WTC11 (cell line): ENCODE measurements at regions not wholly inside any gene's neighbourhood (a gene's known extent, or its start where the extent isn't known, plus 50 kb on each side); places are given as distances from the start of the nearest gene placed in this dataset.

Experiments
- ATAC-seq: fragments of 200-7000 bp; cut with Tn5 transposase; 2 replicates; pipeline ENCODE4 v1.10.0; 2021; ENCODE audit warnings: mild to moderate bottlenecking, moderate library complexity
- CTCF ChIA-PET: fragments of 300-600 bp; sonication (Branson Sonifier 250); formaldehyde crosslinking; loops from one replicate; lab custom pipeline; 2021; ENCODE audit warnings: antibody characterized with exemption; lab: Charles Lee
- POLR2A ChIA-PET: fragments of 350-600 bp; sonication (Branson Sonifier 250); formaldehyde crosslinking; loops from one replicate; lab custom pipeline; 2021; ENCODE audit warnings: antibody characterized with exemption; lab: Charles Lee
- DNase-seq: peaks from one replicate; pipeline ENCODE4 v3.0.0; 2021; ENCODE audit warnings: low spot score
- H3K27ac Mint-ChIP-seq: 2 replicates; pipeline ENCODE4 v1.8.0; 2021; ENCODE audit warnings: mixed read lengths
- H3K27me3 Mint-ChIP-seq: 2 replicates; pipeline ENCODE4 v1.8.0; 2021; ENCODE audit warnings: low read depth, mild to moderate bottlenecking, moderate library complexity, mixed read lengths
- H3K36me3 Mint-ChIP-seq: 2 replicates; pipeline ENCODE4 v1.8.0; 2021; ENCODE audit warnings: mixed read lengths
- H3K4me1 Mint-ChIP-seq: 2 replicates; pipeline ENCODE4 v1.8.0; 2022; ENCODE audit warnings: mixed read lengths
- H3K4me3 Mint-ChIP-seq: 2 replicates; pipeline ENCODE4 v1.8.0; 2021; ENCODE audit warnings: mild to moderate bottlenecking, moderate library complexity, mixed read lengths
- H3K9me3 Mint-ChIP-seq: 2 replicates; pipeline ENCODE4 v1.8.0; 2021; ENCODE audit warnings: mixed read lengths
- ARID4B ChIP-seq: sonication (generic); formaldehyde crosslinking; IDR thresholded peaks from 2 replicates; pipeline ENCODE4 v1.8.0; 2023; ENCODE audit warnings: missing genetic modification reagents, mild to moderate bottlenecking, borderline replicate concordance
- E2F4 ChIP-seq: sonication (generic); formaldehyde crosslinking; IDR thresholded peaks from 2 replicates; pipeline ENCODE4 v1.8.1; 2022; ENCODE audit warnings: low read depth, mild to moderate bottlenecking, moderate library complexity, missing genetic modification reagents, borderline replicate concordance
- ERG ChIP-seq: fragments of 250-450 bp; sonication (Bioruptor Pico); IDR thresholded peaks from 2 replicates; pipeline ENCODE4 v1.8.0; 2021; ENCODE audit warnings: mild to moderate bottlenecking
- GRHL2 ChIP-seq: fragments of 250-450 bp; sonication (Bioruptor Pico); IDR thresholded peaks from 2 replicates; pipeline ENCODE4 v1.8.0; 2022; ENCODE audit warnings: mild to moderate bottlenecking, moderate library complexity; ENCODE audit not compliant: insufficient replicate concordance, severe bottlenecking
- HMGA2 ChIP-seq: fragments of 250-450 bp; sonication (Bioruptor Pico); IDR thresholded peaks from 2 replicates; pipeline ENCODE4 v1.4.0; 2021; ENCODE audit warnings: mild to moderate bottlenecking, moderate library complexity
- HMGXB4 ChIP-seq: sonication (generic); formaldehyde crosslinking; IDR thresholded peaks from 2 replicates; pipeline ENCODE4 v1.8.1; 2023; ENCODE audit warnings: mild to moderate bottlenecking, moderate library complexity, missing genetic modification reagents
- JUN ChIP-seq: sonication (generic); formaldehyde crosslinking; IDR thresholded peaks from 2 replicates; pipeline ENCODE4 v1.8.0; 2023; ENCODE audit warnings: mild to moderate bottlenecking, missing genetic modification reagents
- MYBL2 ChIP-seq: sonication (generic); formaldehyde crosslinking; IDR thresholded peaks from 2 replicates; pipeline ENCODE4 v1.8.1; 2023; ENCODE audit warnings: mild to moderate bottlenecking, moderate library complexity, missing genetic modification reagents
- NR1H2 ChIP-seq: sonication (generic); formaldehyde crosslinking; IDR thresholded peaks from 2 replicates; pipeline ENCODE4 v1.9.0; 2021; ENCODE audit warnings: mild to moderate bottlenecking, moderate library complexity, missing genetic modification reagents
- OVOL2 ChIP-seq: fragments of 250-450 bp; sonication (Bioruptor Pico); IDR thresholded peaks from 2 replicates; pipeline ENCODE4 v1.9.0; 2021; ENCODE audit warnings: mild to moderate bottlenecking, borderline replicate concordance
- PREB ChIP-seq: sonication (generic); formaldehyde crosslinking; IDR thresholded peaks from 2 replicates; pipeline ENCODE4 v1.8.1; 2022; ENCODE audit warnings: mild to moderate bottlenecking, missing genetic modification reagents, moderate library complexity, borderline replicate concordance
- SP1 ChIP-seq: sonication (generic); formaldehyde crosslinking; conservative IDR thresholded peaks from 2 replicates; pipeline ENCODE4 v1.8.1; 2022; ENCODE audit warnings: missing genetic modification reagents
- STAT6 ChIP-seq: sonication (generic); formaldehyde crosslinking; conservative IDR thresholded peaks from 2 replicates; pipeline ENCODE4 v1.8.1; 2023; ENCODE audit warnings: mild to moderate bottlenecking, low read depth, missing genetic modification reagents, moderate library complexity
- USF1 ChIP-seq: sonication (generic); formaldehyde crosslinking; IDR thresholded peaks from 2 replicates; pipeline ENCODE4 v1.8.0; 2022; ENCODE audit warnings: mild to moderate bottlenecking, missing genetic modification reagents
- ZNF219 ChIP-seq: sonication (generic); formaldehyde crosslinking; IDR thresholded peaks from 2 replicates; pipeline ENCODE4 v1.8.0; 2023; ENCODE audit warnings: missing genetic modification reagents, mild to moderate bottlenecking, borderline replicate concordance
- ZNF263 ChIP-seq: sonication (generic); formaldehyde crosslinking; IDR thresholded peaks from 2 replicates; pipeline ENCODE4 v1.8.1; 2022; ENCODE audit warnings: low read depth, mild to moderate bottlenecking, moderate library complexity, missing genetic modification reagents
- ZNF396 ChIP-seq: fragments of 250-450 bp; sonication (Bioruptor Pico); IDR thresholded peaks from 2 replicates; pipeline ENCODE4 v1.8.0; 2021; ENCODE audit warnings: mild to moderate bottlenecking, moderate library complexity, borderline replicate concordance

GRCh38 chr7:42590771-42591310 lies 321.0 kb downstream of the C7orf25 start:
- H3K9me3 Mint-ChIP-seq = peaks cover 62% of the 10 kb centered on the region
- 0 out of 2 replicates have a peak, but pooled peaks cover 2% of the 10 kb centered on the region for H3K27me3 Mint-ChIP-seq
- ChIA-PET POLR2A (no interaction called here), CTCF (no interaction called here)
- no peak overlapping the region for H3K27ac Mint-ChIP-seq
- H3K4me1 Mint-ChIP-seq = peaks cover 9% of the 10 kb centered on the region
- DNase-seq = no peak
- TF ChIP-seq USF1 (CRISPR knock-in tag) (no peak), E2F4 (CRISPR knock-in tag) (no peak), MYBL2 (CRISPR knock-in tag) (no peak), ZNF396 (CRISPR knock-in tag) (no peak), ZNF263 (no peak), HMGA2 (CRISPR knock-in tag) (no peak), GRHL2 (CRISPR knock-in tag) (no peak), STAT6 (no peak), SP1 (CRISPR knock-in tag) (no peak)
- peaks cover 39% of the 10 kb centered on the region for H3K36me3 Mint-ChIP-seq
- ATAC-seq = no peak
- H3K4me3 Mint-ChIP-seq = no peak overlapping the region

GRCh38 chr7:42588876-42589275 lies 323.0 kb downstream of the C7orf25 start:
- peaks cover 2% of the 10 kb centered on the region for H3K4me1 Mint-ChIP-seq
- ChIA-PET CTCF (no interaction called here), POLR2A (no interaction called here)
- H3K27me3 Mint-ChIP-seq = peaks cover 2% of the 10 kb centered on the region; the same call in 1 of the 2 replicates
- TF ChIP-seq ERG (CRISPR knock-in tag) (no peak), NR1H2 (CRISPR knock-in tag) (no peak)
- no peak overlapping the region for H3K4me3 Mint-ChIP-seq
- H3K27ac Mint-ChIP-seq = no peak overlapping the region
- H3K9me3 Mint-ChIP-seq = peaks cover 78% of the 10 kb centered on the region
- peaks cover 54% of the 10 kb centered on the region for H3K36me3 Mint-ChIP-seq
- no peak for ATAC-seq
- no peak for DNase-seq

- Mint-ChIP-seq H3K27me3 (peaks cover 2% of the 10 kb centered on the region; the same call in 1 of the 2 replicates), H3K36me3 (peaks cover 56% of the 10 kb centered on the region), H3K27ac (no peak overlapping the region), H3K4me3 (no peak overlapping the region), H3K9me3 (peaks cover 79% of the 10 kb centered on the region), H3K4me1 (no peaks in the 10 kb centered on the region)
- ATAC-seq (no peak), DNase-seq (no peak)
- ChIA-PET POLR2A (no interaction called here), CTCF (no interaction called here)
- no peak for TF ChIP-seq ARID4B
- TF ChIP-seq PREB (CRISPR knock-in tag) = no peak
- TF ChIP-seq ZNF219 (CRISPR knock-in tag) = no peak
- no peak for TF ChIP-seq OVOL2 (CRISPR knock-in tag)
- TF ChIP-seq HMGXB4 (CRISPR knock-in tag) = no peak
- no peak for TF ChIP-seq JUN (CRISPR knock-in tag)
These were observed 324.1 kb downstream of the C7orf25 start for GRCh38 chr7:42587806-42588205.
